GM10266 (cell line): ENCODE measurements at regions not wholly inside any gene's neighbourhood (a gene's known extent, or its start where the extent isn't known, plus 50 kb on each side); places are given as distances from the start of the nearest gene placed in this dataset.

Experiments
- DNase-seq: peaks from one replicate; pipeline ENCODE4 v3.0.0; 2012; ENCODE audit errors: extremely low spot score
- CTCF ChIP-seq: IDR thresholded peaks from 2 replicates; pipeline ENCODE4 v1.5.1; 2012; ENCODE audit warnings: mild to moderate bottlenecking, low read depth; ENCODE audit not compliant: control insufficient read depth, insufficient read depth; ENCODE audit errors: missing control alignments

GRCh38 chr2:188820576-188820975 is 153.6 kb upstream of the COL3A1 start:
- TF ChIP-seq CTCF = no peak

GRCh38 chr2:188824125-188824524 is 150.0 kb upstream of the COL3A1 start:
- TF ChIP-seq CTCF = no peak
- no peak for DNase-seq

More at GRCh38 chr2:188820576-188820975, 153.6 kb upstream of the COL3A1 start:
- no peak for DNase-seq

- no peak for TF ChIP-seq CTCF
- no peak for DNase-seq
Observed at GRCh38 chr2:188833331-188833730, 140.8 kb upstream of the COL3A1 start.

- no peak for DNase-seq
- no peak for TF ChIP-seq CTCF
Observed at GRCh38 chr2:188833799-188834198, 140.4 kb upstream of the COL3A1 start.

GRCh38 chr2:188835006-188835405 is 139.2 kb upstream of the COL3A1 start:
- no peak for DNase-seq
- TF ChIP-seq CTCF = no peak

GRCh38 chr2:188835821-188836220 is 138.4 kb upstream of the COL3A1 start:
- no peak for DNase-seq
- no peak for TF ChIP-seq CTCF

GRCh38 chr2:188845692-188846091 is 128.5 kb upstream of the COL3A1 start:
- no peak for TF ChIP-seq CTCF
- no peak for DNase-seq
